Tibial artery (tissue), 4 donors: ENCODE measurements at regions not wholly inside any gene's neighbourhood (a gene's known extent, or its start where the extent isn't known, plus 50 kb on each side); places are given as distances from the start of the nearest gene placed in this dataset.
A peak's percentile ranks its signal among the peaks of the same experiment; 100 is the strongest.

Experiments used
- DNase-seq, 2 donors: peaks; one replicate each; pipeline ENCODE4 v3.0.0-alpha.2; 2019
- H3K27ac ChIP-seq, 2 donors: fragments of 200-600 bp; sonication (generic) in 1 of 2; 1 replicate in 1 of 2; 2 replicates in 1 of 2; pipeline ENCODE4 v1.5.1; 2018 to 2019; ENCODE audit warnings: mild to moderate bottlenecking in 1 of 2
- H3K27me3 ChIP-seq, 2 donors: fragments of 200-600 bp; sonication (generic) in 1 of 2; one replicate each; pipeline versions ENCODE4 v1.5.1 to v1.6.0; 2016 to 2019
- H3K36me3 ChIP-seq, 3 donors: fragments of 200-600 bp; sonication (generic) in 2 of 3; one replicate each; pipeline ENCODE4 v1.5.1; 2016 to 2019; ENCODE audit warnings: mild to moderate bottlenecking in 2 of 3
- H3K4me1 ChIP-seq, 4 donors: fragments of 200-600 bp; sonication (generic) in 2 of 4; 1 replicate in 3 of 4; 2 replicates in 1 of 4; pipeline ENCODE4 v1.5.1; 2016 to 2019
- H3K4me3 ChIP-seq, 2 donors: fragments of 200-600 bp; sonication (generic) in 1 of 2; 1 replicate in 1 of 2; 2 replicates in 1 of 2; pipeline ENCODE4 v1.5.1; 2018 to 2019; ENCODE audit warnings: mild to moderate bottlenecking in 2 of 2
- H3K9me3 ChIP-seq, 3 donors: fragments of 200-600 bp; sonication (generic) in 1 of 3; one replicate each; pipeline ENCODE4 v1.5.1; 2016 to 2019
- intact Hi-C: fragments of 100-400 bp; cut with DNase I; formaldehyde crosslinking; loops from one replicate; pipeline ENCODE4 v1.15.0; 2023; ENCODE audit warnings: low total_unique reads
- TF ChIP-seq, protein P1 (sequence below), 2 experiments: fragments of 200-600 bp in 1 of 2; fragments of 450-650 bp in 1 of 2; IDR thresholded peaks; one replicate each; pipeline ENCODE4 v1.5.1; 2017 to 2019; ENCODE audit warnings: antibody characterized with exemption in 2 of 2, mild to moderate bottlenecking in 1 of 2, moderate library complexity in 1 of 2

DNA sequence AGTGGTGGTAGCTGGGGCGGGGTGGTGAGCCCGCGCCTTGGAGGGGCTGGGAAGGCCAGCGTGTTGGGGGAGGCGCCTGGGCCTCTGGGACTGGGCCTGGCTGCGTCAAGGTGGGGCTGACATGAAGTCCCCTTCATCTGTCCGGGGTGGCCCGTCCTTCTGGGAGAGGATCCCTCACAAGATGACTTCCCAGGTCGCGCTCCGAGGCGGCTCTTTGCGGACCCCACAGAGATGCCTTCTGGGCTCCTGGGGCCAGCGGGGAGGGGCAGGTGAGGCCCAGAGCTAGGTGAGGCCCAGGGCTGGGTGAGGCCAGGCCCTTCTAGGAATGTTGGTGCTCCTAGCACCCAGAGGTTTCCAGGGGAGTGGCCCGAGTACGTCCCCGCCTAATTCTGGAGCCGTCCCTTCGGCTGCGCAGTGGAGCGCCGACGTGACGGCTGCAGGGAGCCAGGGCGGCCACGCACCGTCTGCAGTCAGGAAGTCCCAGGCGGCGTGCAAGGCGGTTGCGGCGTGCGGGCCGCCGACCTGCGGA, 58.2 kb upstream of the NUPR2 start:
- intact Hi-C loops, result no loop called here
- TF ChIP-seq, protein P1, sequence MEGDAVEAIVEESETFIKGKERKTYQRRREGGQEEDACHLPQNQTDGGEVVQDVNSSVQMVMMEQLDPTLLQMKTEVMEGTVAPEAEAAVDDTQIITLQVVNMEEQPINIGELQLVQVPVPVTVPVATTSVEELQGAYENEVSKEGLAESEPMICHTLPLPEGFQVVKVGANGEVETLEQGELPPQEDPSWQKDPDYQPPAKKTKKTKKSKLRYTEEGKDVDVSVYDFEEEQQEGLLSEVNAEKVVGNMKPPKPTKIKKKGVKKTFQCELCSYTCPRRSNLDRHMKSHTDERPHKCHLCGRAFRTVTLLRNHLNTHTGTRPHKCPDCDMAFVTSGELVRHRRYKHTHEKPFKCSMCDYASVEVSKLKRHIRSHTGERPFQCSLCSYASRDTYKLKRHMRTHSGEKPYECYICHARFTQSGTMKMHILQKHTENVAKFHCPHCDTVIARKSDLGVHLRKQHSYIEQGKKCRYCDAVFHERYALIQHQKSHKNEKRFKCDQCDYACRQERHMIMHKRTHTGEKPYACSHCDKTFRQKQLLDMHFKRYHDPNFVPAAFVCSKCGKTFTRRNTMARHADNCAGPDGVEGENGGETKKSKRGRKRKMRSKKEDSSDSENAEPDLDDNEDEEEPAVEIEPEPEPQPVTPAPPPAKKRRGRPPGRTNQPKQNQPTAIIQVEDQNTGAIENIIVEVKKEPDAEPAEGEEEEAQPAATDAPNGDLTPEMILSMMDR (IDR thresholded peaks at IDR 0.05), result no peak
- H3K27me3 ChIP-seq, result peaks cover 0 to 9% of the 10 kb centered on the region in 2 donors
- peaks cover 0 to 20% (median 10%) of the 10 kb centered on the region in 4 donors for H3K4me1 ChIP-seq
- DNase-seq, result no peak
- no peaks in the 10 kb centered on the region for H3K9me3 ChIP-seq
- H3K4me3 ChIP-seq, result peak overlapping the region; percentile 53 to 80
- peak overlapping the region; percentile 29 to 55 for H3K27ac ChIP-seq
- H3K36me3 ChIP-seq, result no peaks in the 10 kb centered on the region
